ENCODE measurements at regions not wholly inside any gene's neighbourhood (a gene's known extent, or its start where the extent isn't known, plus 50 kb on each side); places are given as distances from the start of the nearest gene placed in this dataset.

- Histone ChIP-seq H3K4me2 (replicated peaks; ENCODE audit: low read depth, low read length, poor library complexity, severe bottlenecking) (no peak overlapping the region), H3K9me3 (ENCODE audit: control extremely low read depth in 1 of 3, control insufficient read depth in 2 of 3, insufficient read depth in 1 of 3, low read length in 2 of 3) (no peaks in the 10 kb centered on the region), H3K27ac (ENCODE audit: low read length in 2 of 2) (no peak overlapping the region), H4K20me1 (ENCODE audit: control insufficient read depth, insufficient read depth, low read length, poor library complexity, severe bottlenecking) (no peaks in the 10 kb centered on the region), H2AFZ (ENCODE audit: insufficient read depth, low read depth, low read length, poor library complexity, severe bottlenecking) (no peak overlapping the region), H3K79me2 (ENCODE audit: control insufficient read depth, insufficient read depth, low read length) (no peaks in the 10 kb centered on the region), H3K27me3 (replicated peaks in 1 of 4; ENCODE audit: control extremely low read depth in 1 of 4, control insufficient read depth in 3 of 4, insufficient read depth in 4 of 4, low read length in 3 of 4) (peaks cover 0 to 3% (median 0%) of the 10 kb centered on the region in 4 experiments), H3K4me1 (ENCODE audit: control insufficient read depth in 2 of 2, insufficient read depth in 2 of 2, low read length in 2 of 2) (peaks cover 0 to 5% of the 10 kb centered on the region in 2 donors), H3K9ac (ENCODE audit: low read length) (no peak overlapping the region), H3K36me3 (replicated peaks in 1 of 2; ENCODE audit: control extremely low read depth in 1 of 2, control insufficient read depth in 1 of 2, extremely low read depth in 1 of 2, insufficient read depth in 2 of 2, low read length in 1 of 2) (no peaks in the 10 kb centered on the region), H3K4me3 (ENCODE audit: control extremely low read depth in 1 of 5, extremely low read depth in 1 of 5, insufficient read depth in 1 of 5, low read depth in 2 of 5, low read length in 4 of 5) (no peak overlapping the region)
- WGBS (ENCODE audit: insufficient coverage), result 100% methylated on average over 2 of the region's 3 CpGs
- ChIA-PET POLR2A (no interaction called here), CTCF (no interaction called here)
- Mint-ChIP-seq H3K4me1 (peaks cover 7% of the 10 kb centered on the region), H3K27me3 (peaks cover 8% of the 10 kb centered on the region), H3K27ac (no peak overlapping the region), H3K4me3 (no peak overlapping the region), H3K9me3 (ENCODE audit: insufficient read depth) (no peaks in the 10 kb centered on the region)
- no peak for ATAC-seq (ENCODE audit: low read depth)
- intact Hi-C loops (cut with micrococcal nuclease), result no loop called here
- no peak for DNase-seq
- TF ChIP-seq EZH2 (IDR thresholded peaks at IDR 0.05; ENCODE audit: borderline replicate concordance, insufficient read depth, low read depth, low read length, poor library complexity, severe bottlenecking) (no peak), CTCF (IDR thresholded peaks at IDR 0.05) (no peak)
These were observed 287.8 kb upstream of the FN1 start for GRCh38 chr2:215723631-215724011.

GRCh38 chr2:215722986-215723630 lies 287.2 kb upstream of the FN1 start:
- H3K4me1 Mint-ChIP-seq, result peaks cover 1% of the 10 kb centered on the region
- Histone ChIP-seq H3K9me3 (ENCODE audit: control extremely low read depth in 1 of 3, control insufficient read depth in 2 of 3, insufficient read depth in 1 of 3, low read length in 2 of 3) (no peaks in the 10 kb centered on the region), H3K27ac (ENCODE audit: low read length in 2 of 2) (no peak overlapping the region), H3K4me2 (replicated peaks; ENCODE audit: low read depth, low read length, poor library complexity, severe bottlenecking) (no peak overlapping the region), H3K4me3 (ENCODE audit: control extremely low read depth in 1 of 5, extremely low read depth in 1 of 5, insufficient read depth in 1 of 5, low read depth in 2 of 5, low read length in 4 of 5) (no peak overlapping the region), H3K9ac (ENCODE audit: low read length) (no peak overlapping the region), H3K4me1 (ENCODE audit: control insufficient read depth in 2 of 2, insufficient read depth in 2 of 2, low read length in 2 of 2) (no peaks in the 10 kb centered on the region), H3K36me3 (replicated peaks in 1 of 2; ENCODE audit: control extremely low read depth in 1 of 2, control insufficient read depth in 1 of 2, extremely low read depth in 1 of 2, insufficient read depth in 2 of 2, low read length in 1 of 2) (no peaks in the 10 kb centered on the region), H2AFZ (ENCODE audit: insufficient read depth, low read depth, low read length, poor library complexity, severe bottlenecking) (no peak overlapping the region), H3K79me2 (ENCODE audit: control insufficient read depth, insufficient read depth, low read length) (no peaks in the 10 kb centered on the region), H3K27me3 (replicated peaks in 1 of 4; ENCODE audit: control extremely low read depth in 1 of 4, control insufficient read depth in 3 of 4, insufficient read depth in 4 of 4, low read length in 3 of 4) (peaks cover 0 to 3% (median 0%) of the 10 kb centered on the region in 4 experiments), H4K20me1 (ENCODE audit: control insufficient read depth, insufficient read depth, low read length, poor library complexity, severe bottlenecking) (no peaks in the 10 kb centered on the region)
- DNase-seq, result no peak
- TF ChIP-seq EZH2 (IDR thresholded peaks at IDR 0.05; ENCODE audit: borderline replicate concordance, insufficient read depth, low read depth, low read length, poor library complexity, severe bottlenecking) (no peak), CTCF (IDR thresholded peaks at IDR 0.05) (no peak)
- intact Hi-C loops (cut with micrococcal nuclease), result no loop called here
- no peak overlapping the region for H3K4me3 Mint-ChIP-seq
- ATAC-seq (ENCODE audit: low read depth), result no peak
- WGBS (ENCODE audit: insufficient coverage), result no CpG with 5 or more reads among the region's 2 CpGs
- H3K27ac Mint-ChIP-seq, result no peak overlapping the region
- ChIA-PET CTCF (no interaction called here), POLR2A (no interaction called here)
- H3K27me3 Mint-ChIP-seq, result peaks cover 8% of the 10 kb centered on the region
- no peaks in the 10 kb centered on the region for H3K9me3 Mint-ChIP-seq (ENCODE audit: insufficient read depth)
